Neural crest cell (in vitro differentiated cells): ENCODE measurements at regions not wholly inside any gene's neighbourhood (a gene's known extent, or its start where the extent isn't known, plus 50 kb on each side); places are given as distances from the start of the nearest gene placed in this dataset.

Experiments
- DNase-seq: peaks from one replicate; pipeline ENCODE4 v3.0.0; 2021; ENCODE audit warnings: low read depth, mixed read lengths, low spot score
- H3K27ac Mint-ChIP-seq: one replicate; pipeline ENCODE4 v1.8.0; 2021; ENCODE audit warnings: mild to moderate bottlenecking, mixed read lengths; ENCODE audit not compliant: unreplicated experiment
- H3K27me3 Mint-ChIP-seq: 2 replicates; pipeline ENCODE4 v1.8.0; 2021; ENCODE audit warnings: low read depth, mild to moderate bottlenecking, mixed read lengths
- H3K36me3 Mint-ChIP-seq: 2 replicates; pipeline ENCODE4 v1.8.0; 2021; ENCODE audit warnings: low read depth, mild to moderate bottlenecking, mixed read lengths
- H3K4me1 Mint-ChIP-seq: 2 replicates; pipeline ENCODE4 v1.8.0; 2021; ENCODE audit warnings: mixed read lengths
- H3K4me3 Mint-ChIP-seq: one replicate; pipeline ENCODE4 v1.8.0; 2021; ENCODE audit warnings: mild to moderate bottlenecking, mixed read lengths
- H3K9me3 Mint-ChIP-seq: 2 replicates; pipeline ENCODE4 v1.8.0; 2021; ENCODE audit warnings: mixed read lengths
- TF ChIP-seq, protein P1 (sequence below): fragments of 200-600 bp; sonication (generic); conservative IDR thresholded peaks from 2 replicates; pipeline ENCODE4 v1.5.0; 2021; ENCODE audit warnings: antibody characterized with exemption, mild to moderate bottlenecking

DNA sequence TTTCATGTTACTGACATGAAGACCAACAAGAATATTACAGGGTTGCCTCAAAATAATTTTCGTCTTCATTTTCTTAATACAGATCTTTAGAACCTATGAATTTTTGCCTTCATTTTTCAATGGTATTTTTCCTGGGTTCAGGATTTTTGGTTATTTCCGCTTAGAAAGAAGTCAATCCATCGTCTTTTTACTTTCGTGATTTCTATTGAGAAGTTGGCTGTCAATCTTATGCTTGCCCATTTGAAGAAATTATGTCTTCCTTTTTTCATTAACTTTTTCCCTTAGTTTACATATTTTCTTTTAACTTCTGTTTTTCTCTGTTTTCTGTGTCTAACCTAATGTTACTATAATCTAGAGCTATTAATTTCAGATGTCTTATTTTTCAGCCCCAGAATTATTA, 868.9 kb upstream of the SLC10A2 start:
- Mint-ChIP-seq H3K4me3 (no peak overlapping the region), H3K27me3 (no peaks in the 10 kb centered on the region), H3K27ac (no peak overlapping the region), H3K4me1 (no peaks in the 10 kb centered on the region), H3K36me3 (peaks cover 7% of the 10 kb centered on the region), H3K9me3 (peaks cover 11% of the 10 kb centered on the region)
- DNase-seq, result no peak
- TF ChIP-seq, protein P1, sequence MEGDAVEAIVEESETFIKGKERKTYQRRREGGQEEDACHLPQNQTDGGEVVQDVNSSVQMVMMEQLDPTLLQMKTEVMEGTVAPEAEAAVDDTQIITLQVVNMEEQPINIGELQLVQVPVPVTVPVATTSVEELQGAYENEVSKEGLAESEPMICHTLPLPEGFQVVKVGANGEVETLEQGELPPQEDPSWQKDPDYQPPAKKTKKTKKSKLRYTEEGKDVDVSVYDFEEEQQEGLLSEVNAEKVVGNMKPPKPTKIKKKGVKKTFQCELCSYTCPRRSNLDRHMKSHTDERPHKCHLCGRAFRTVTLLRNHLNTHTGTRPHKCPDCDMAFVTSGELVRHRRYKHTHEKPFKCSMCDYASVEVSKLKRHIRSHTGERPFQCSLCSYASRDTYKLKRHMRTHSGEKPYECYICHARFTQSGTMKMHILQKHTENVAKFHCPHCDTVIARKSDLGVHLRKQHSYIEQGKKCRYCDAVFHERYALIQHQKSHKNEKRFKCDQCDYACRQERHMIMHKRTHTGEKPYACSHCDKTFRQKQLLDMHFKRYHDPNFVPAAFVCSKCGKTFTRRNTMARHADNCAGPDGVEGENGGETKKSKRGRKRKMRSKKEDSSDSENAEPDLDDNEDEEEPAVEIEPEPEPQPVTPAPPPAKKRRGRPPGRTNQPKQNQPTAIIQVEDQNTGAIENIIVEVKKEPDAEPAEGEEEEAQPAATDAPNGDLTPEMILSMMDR, result no peak

DNA sequence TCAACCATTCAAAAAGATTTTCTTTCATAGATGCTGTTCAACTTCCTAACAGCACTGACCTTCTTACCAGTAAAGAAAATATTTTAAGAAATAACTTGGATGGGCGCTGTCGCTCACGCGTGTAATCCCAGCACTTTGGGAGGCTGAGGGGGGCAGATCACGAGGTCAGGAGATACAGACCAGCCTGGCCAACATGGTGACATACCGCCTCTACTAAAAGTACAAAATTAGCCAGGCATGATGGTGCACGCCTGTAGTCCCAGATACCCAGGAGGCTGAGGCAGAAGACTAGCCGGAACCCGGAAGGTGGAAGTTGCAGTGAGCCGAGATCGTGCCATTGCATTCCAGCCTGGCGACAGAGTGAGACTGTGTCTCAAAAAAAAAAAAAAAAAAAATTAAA, 865.7 kb upstream of the SLC10A2 start:
- Mint-ChIP-seq H3K9me3 (peaks cover 11% of the 10 kb centered on the region), H3K27ac (no peak overlapping the region), H3K4me3 (no peak overlapping the region), H3K36me3 (peaks cover 7% of the 10 kb centered on the region), H3K27me3 (no peaks in the 10 kb centered on the region), H3K4me1 (no peaks in the 10 kb centered on the region)
- DNase-seq, result no peak
- TF ChIP-seq, protein P1, result no peak

DNA sequence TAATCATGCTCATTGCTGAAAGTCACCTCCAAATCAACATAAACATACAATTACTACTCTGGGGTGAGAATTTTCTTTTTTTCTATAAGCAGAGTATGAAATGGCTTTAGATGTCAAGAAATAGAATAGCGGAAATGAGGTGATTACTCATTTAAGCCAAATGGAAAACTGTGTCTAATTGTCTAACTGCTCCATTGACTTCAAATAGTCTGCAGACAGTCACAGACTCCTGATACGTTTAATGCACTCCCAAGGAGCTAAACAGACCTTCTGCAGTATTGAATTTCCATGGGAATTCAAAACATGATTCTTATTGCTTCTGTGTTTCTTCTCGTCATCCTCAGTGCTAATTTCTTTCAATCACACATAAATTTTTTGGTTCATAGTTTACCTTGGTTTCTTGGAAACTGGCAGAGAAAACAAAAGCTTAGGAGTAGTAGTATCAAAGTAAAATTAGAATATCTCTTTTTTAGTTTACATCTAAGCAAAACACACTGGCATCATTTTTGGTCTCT, 865.2 kb upstream of the SLC10A2 start:
- no peak for DNase-seq
- no peaks in the 10 kb centered on the region for H3K4me1 Mint-ChIP-seq
- no peaks in the 10 kb centered on the region for H3K27me3 Mint-ChIP-seq
- peaks cover 11% of the 10 kb centered on the region for H3K9me3 Mint-ChIP-seq
- TF ChIP-seq, protein P1, result no peak
- H3K4me3 Mint-ChIP-seq, result no peak overlapping the region
- H3K36me3 Mint-ChIP-seq, result peaks cover 7% of the 10 kb centered on the region
- no peak overlapping the region for H3K27ac Mint-ChIP-seq

DNA sequence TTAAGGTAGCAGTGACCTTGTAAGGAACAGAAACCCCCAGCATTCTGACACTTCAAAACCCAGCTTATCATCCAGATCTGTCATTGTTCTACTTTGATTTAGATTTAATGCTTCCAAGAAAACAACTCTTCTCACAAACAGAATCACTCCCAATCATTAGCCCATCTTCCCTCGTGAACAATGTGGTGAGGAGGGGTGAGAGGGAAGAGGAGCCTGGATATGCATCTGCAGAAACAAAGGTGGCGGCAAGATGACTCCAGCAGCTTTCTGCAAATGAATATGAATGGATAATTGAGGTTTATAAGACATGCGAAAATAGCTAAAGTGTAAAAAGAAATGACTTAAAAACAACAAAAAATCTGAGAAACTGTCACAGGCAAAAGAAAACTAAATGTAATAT, 859.9 kb upstream of the SLC10A2 start:
- Mint-ChIP-seq H3K4me3 (no peak overlapping the region), H3K27me3 (no peaks in the 10 kb centered on the region), H3K4me1 (no peaks in the 10 kb centered on the region), H3K27ac (no peak overlapping the region), H3K9me3 (peaks cover 2% of the 10 kb centered on the region), H3K36me3 (no peaks in the 10 kb centered on the region)
- TF ChIP-seq, protein P1, result no peak
- no peak for DNase-seq

DNA sequence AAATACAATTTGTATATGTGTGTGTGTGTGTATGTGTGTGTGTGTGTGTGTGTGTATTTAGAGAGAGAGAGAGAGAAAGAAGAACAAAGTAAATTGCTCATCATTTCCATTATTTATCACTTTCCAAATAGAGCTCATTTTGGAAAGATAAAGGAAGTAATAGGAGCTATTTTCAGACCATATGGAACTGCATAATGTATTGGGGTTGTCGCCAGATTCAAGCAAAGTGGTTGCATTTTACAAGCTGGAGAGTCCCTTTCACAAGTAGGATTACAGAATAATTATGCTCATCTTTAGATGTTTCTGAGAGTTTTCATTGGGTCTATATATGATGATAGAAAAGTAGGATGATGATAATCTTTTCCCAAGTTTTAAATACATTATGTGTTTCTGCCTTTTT, 842.7 kb upstream of the SLC10A2 start:
- no peaks in the 10 kb centered on the region for H3K4me1 Mint-ChIP-seq
- no peaks in the 10 kb centered on the region for H3K27me3 Mint-ChIP-seq
- no peak overlapping the region for H3K27ac Mint-ChIP-seq
- no peak for DNase-seq
- H3K4me3 Mint-ChIP-seq, result no peak overlapping the region
- TF ChIP-seq, protein P1, result no peak
- no peaks in the 10 kb centered on the region for H3K36me3 Mint-ChIP-seq
- H3K9me3 Mint-ChIP-seq, result peaks cover 2% of the 10 kb centered on the region

DNA sequence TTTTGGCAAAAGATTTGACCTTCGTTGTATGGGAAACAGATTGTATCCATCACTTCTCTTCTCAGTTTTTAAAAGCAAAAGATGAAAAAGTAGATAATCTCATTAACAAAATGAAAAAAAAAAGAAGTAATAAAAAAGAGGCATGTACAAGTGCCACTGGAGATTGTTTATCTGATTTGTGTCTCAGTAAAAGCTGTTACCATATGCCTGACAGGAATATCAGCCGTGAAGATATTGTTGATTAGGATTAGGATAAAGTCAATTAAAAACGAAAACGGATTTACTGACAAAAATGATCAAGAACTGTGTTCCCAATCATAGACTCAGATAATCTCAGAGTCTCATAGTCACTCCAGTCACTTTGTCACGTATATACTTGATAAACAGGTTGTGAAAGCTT, 842.1 kb upstream of the SLC10A2 start:
- no peaks in the 10 kb centered on the region for H3K27me3 Mint-ChIP-seq
- TF ChIP-seq, protein P1, result no peak
- peaks cover 2% of the 10 kb centered on the region for H3K9me3 Mint-ChIP-seq
- no peaks in the 10 kb centered on the region for H3K36me3 Mint-ChIP-seq
- H3K4me3 Mint-ChIP-seq, result no peak overlapping the region
- no peaks in the 10 kb centered on the region for H3K4me1 Mint-ChIP-seq
- no peak overlapping the region for H3K27ac Mint-ChIP-seq
- no peak for DNase-seq
